ENCODE measurements at regions not wholly inside any gene's neighbourhood (a gene's known extent, or its start where the extent isn't known, plus 50 kb on each side); places are given as distances from the start of the nearest gene placed in this dataset.

DNA sequence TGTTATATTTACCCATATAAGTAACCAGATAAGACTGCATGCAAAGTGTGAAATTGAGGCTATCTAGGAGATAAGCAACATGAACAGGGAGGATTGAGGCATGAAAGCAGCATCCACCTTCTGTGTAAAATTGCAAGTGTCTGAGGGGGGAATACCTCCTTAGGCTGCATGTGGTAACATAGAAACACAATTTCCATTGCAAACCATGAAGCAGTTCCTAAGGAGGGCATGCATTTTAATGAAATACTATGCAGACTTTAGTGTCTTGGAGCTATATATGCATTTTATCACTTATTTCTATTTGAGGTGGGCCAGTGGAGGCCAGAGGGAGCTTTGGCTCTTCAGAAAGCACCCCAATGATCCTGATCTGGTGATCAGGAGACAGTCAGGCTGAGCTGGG, 160.2 kb downstream of the C11orf91 start:
- H3K27me3 Mint-ChIP-seq: peaks cover 35% of the 10 kb centered on the region
- H3K9me3 Mint-ChIP-seq: no peaks in the 10 kb centered on the region
- no peak overlapping the region for H3K4me3 Mint-ChIP-seq
- intact Hi-C loops (cut with micrococcal nuclease): loop anchor here (10.0 kb wide), 1 partner anchor 284 kb away; no protein-coding TSS in a partner anchor
- no peak for DNase-seq
- no peaks in the 10 kb centered on the region for H3K4me1 Mint-ChIP-seq (ENCODE audit: low read depth)
- CTCF ChIA-PET: no interaction called here
- no peak overlapping the region for H3K27ac Mint-ChIP-seq
- TF ChIP-seq, protein P1, sequence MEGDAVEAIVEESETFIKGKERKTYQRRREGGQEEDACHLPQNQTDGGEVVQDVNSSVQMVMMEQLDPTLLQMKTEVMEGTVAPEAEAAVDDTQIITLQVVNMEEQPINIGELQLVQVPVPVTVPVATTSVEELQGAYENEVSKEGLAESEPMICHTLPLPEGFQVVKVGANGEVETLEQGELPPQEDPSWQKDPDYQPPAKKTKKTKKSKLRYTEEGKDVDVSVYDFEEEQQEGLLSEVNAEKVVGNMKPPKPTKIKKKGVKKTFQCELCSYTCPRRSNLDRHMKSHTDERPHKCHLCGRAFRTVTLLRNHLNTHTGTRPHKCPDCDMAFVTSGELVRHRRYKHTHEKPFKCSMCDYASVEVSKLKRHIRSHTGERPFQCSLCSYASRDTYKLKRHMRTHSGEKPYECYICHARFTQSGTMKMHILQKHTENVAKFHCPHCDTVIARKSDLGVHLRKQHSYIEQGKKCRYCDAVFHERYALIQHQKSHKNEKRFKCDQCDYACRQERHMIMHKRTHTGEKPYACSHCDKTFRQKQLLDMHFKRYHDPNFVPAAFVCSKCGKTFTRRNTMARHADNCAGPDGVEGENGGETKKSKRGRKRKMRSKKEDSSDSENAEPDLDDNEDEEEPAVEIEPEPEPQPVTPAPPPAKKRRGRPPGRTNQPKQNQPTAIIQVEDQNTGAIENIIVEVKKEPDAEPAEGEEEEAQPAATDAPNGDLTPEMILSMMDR (IDR thresholded peaks at IDR 0.05): no peak
- no peak for ATAC-seq
- H3K36me3 Mint-ChIP-seq (ENCODE audit: low read depth): no peaks in the 10 kb centered on the region
- POLR2A ChIA-PET: no interaction called here

- Mint-ChIP-seq H3K27ac (no peak overlapping the region), H3K27me3 (peaks cover 35% of the 10 kb centered on the region), H3K36me3 (ENCODE audit: low read depth) (no peaks in the 10 kb centered on the region), H3K9me3 (no peaks in the 10 kb centered on the region), H3K4me3 (no peak overlapping the region), H3K4me1 (ENCODE audit: low read depth) (no peaks in the 10 kb centered on the region)
- no peak for DNase-seq
- TF ChIP-seq, protein P1 (IDR thresholded peaks at IDR 0.05): no peak
- ATAC-seq: no peak
- ChIA-PET POLR2A (no interaction called here), CTCF (no interaction called here)
- intact Hi-C loops (cut with micrococcal nuclease): loop anchor here (10.0 kb wide), 1 partner anchor 285 kb away; no protein-coding TSS in a partner anchor
These were observed 160.9 kb downstream of the C11orf91 start for GRCh38 chr11:33539751-33540150.

DNA sequence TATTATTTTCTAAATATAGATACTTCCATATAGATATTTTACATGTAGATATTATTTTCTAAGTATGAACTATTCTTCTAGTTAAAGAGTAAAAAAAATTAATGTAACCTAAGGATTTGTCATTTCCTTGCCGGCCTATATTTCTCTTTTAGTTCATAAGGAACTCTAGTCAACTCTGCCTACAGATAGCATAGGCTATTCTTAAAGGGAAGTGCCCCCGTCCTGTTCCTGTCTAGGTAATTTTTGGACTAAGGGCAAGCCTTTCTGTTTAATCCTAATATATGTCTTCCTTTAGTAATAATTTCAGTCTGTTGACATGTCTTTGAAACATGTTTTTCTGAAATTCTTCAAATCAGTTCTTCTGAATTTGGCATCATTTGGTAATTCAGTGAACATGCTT, 161.9 kb downstream of the C11orf91 start:
- TF ChIP-seq, protein P1 (IDR thresholded peaks at IDR 0.05): no peak
- H3K9me3 Mint-ChIP-seq: no peaks in the 10 kb centered on the region
- DNase-seq (no peak), ATAC-seq (no peak)
- no peak overlapping the region for H3K4me3 Mint-ChIP-seq
- POLR2A ChIA-PET: no interaction called here
- intact Hi-C loops (cut with micrococcal nuclease): no loop called here
- H3K4me1 Mint-ChIP-seq (ENCODE audit: low read depth): no peaks in the 10 kb centered on the region
- no peak overlapping the region for H3K27ac Mint-ChIP-seq
- H3K36me3 Mint-ChIP-seq (ENCODE audit: low read depth): no peaks in the 10 kb centered on the region
- CTCF ChIA-PET: no interaction called here
- H3K27me3 Mint-ChIP-seq: peaks cover 31% of the 10 kb centered on the region

GRCh38 chr11:33536178-33536577, 164.4 kb downstream of the C11orf91 start:
- Mint-ChIP-seq H3K27ac (no peak overlapping the region), H3K4me3 (no peak overlapping the region), H3K9me3 (no peaks in the 10 kb centered on the region), H3K4me1 (ENCODE audit: low read depth) (no peaks in the 10 kb centered on the region), H3K27me3 (peaks cover 19% of the 10 kb centered on the region), H3K36me3 (ENCODE audit: low read depth) (no peaks in the 10 kb centered on the region)
- ChIA-PET CTCF (no interaction called here), POLR2A (no interaction called here)
- intact Hi-C loops (cut with micrococcal nuclease): no loop called here
- ATAC-seq: no peak
- TF ChIP-seq, protein P1 (IDR thresholded peaks at IDR 0.05): no peak
- DNase-seq: no peak

GRCh38 chr11:33534575-33534974, 166.1 kb downstream of the C11orf91 start:
- Mint-ChIP-seq H3K9me3 (no peaks in the 10 kb centered on the region), H3K27me3 (peaks cover 17% of the 10 kb centered on the region), H3K27ac (no peak overlapping the region), H3K4me1 (ENCODE audit: low read depth) (no peaks in the 10 kb centered on the region), H3K4me3 (no peak overlapping the region), H3K36me3 (ENCODE audit: low read depth) (no peaks in the 10 kb centered on the region)
- no peak for ATAC-seq
- POLR2A ChIA-PET: no interaction called here
- CTCF ChIA-PET: no interaction called here
- TF ChIP-seq, protein P1 (IDR thresholded peaks at IDR 0.05): no peak
- no peak for DNase-seq
- intact Hi-C loops (cut with micrococcal nuclease): no loop called here
